ENCODE measurements at regions not wholly inside any gene's neighbourhood (a gene's known extent, or its start where the extent isn't known, plus 50 kb on each side); places are given as distances from the start of the nearest gene placed in this dataset.

DNA sequence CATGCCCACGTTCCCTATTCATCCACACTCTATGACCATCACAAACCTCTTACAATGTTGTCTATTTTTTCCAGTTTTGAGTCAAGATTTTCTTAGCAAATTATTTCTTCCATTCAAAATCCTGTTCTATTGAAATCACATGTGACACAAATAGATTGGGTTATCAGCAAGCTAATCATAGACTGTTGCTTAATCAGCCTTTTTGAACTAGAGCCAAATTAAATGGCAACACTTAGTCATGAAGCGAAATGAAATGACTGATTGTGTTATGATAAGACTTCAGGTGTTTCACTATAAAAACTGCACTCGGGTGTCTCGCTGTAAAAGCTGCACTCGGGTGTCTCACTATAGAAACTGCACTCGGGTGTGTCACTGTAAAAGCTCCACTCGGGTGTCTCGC is 890.0 kb upstream of the FRG1 start:
- DNase-seq: no peak

GRCh38 chr4:189053621-189054020 is 887.1 kb upstream of the FRG1 start:
- DNase-seq: no peak

- no peak for DNase-seq
Measured at GRCh38 chr4:189060104-189060503, 880.6 kb upstream of the FRG1 start.

- DNase-seq: no peak
Measured at GRCh38 chr4:189062047-189062820, 878.4 kb upstream of the FRG1 start.

DNA sequence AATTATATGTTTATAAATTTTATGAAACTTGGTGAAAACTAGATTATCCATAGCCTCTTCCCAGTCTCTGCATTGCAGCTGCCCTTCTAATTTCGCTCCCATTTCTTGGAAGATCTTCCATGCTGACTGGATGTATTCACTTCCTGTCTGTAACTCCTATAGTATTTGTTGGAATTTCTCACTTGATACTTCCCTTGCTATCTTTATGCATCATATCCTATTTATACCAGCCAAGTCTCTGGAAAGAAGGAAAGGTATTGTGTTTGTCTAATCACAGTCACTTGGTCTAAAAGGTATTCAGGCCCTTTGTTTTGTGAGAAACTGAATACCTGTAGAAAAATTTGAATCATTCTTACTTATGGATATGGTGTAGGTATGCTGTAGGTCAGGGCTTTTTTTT is 870.9 kb upstream of the FRG1 start:
- DNase-seq: no peak

GRCh38 chr4:189071241-189071640 is 869.4 kb upstream of the FRG1 start:
- no peak for DNase-seq

DNA sequence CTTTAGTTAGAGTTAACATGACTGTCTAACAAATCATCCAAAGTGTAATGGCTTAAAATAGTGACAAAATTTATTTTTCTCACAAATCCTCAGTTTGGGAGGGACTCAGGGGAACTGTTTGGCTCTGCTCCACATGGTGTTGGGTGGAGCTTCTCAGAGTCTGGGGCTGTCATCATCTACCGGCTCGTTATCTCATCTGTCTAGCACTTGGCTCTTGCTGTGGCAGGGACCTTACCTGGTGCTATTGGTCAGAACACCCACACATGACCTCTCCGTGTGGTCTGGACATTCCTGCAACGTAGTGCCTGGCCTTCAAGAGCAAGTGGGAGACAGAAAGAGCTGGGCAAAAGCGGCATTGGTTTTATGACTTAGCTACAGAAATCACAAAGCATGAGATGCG is 866.9 kb upstream of the FRG1 start:
- no peak for DNase-seq

- no peak for DNase-seq
Measured at GRCh38 chr4:189081826-189082225, 858.8 kb upstream of the FRG1 start.

DNA sequence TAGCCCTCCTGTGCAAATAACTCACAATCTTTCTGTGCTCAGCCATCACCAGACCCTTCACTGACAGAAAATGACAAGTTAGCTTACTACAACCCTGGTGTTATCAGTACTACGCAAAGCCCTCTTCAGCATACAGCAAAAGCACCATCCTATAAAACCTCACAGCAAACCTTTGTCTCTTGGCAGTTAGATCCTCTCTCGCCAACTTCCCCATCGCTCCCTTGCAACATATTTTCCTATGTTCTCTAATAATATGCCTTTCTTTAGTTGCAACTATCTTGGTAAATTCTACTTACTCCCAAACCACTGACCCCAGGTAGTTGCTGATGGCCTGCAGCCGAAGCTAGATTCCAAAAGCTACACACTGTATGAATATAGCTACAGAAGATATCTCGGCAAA is 856.9 kb upstream of the FRG1 start:
- DNase-seq: no peak

- DNase-seq: no peak
Measured at GRCh38 chr4:189084671-189085070, 856.0 kb upstream of the FRG1 start.

DNA sequence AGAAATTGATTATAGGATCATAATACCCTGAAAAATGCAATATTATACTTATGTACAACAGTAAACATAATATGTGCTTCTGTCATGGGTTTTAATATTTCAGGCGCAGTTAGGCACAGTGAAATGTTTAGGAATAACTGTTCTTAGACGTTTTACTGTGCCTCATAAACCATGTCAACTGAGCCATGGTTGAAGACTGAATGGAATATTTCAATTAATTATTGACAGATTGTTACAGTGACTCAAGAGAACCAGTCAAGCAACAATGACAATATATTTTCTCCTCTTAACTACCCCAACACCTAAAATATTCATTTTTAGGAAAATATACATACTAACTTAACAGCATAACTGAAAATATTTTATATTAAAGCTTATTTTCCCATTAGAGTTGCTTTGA is 852.7 kb upstream of the FRG1 start:
- DNase-seq: no peak

GRCh38 chr4:189088780-189089179 is 851.9 kb upstream of the FRG1 start:
- DNase-seq: no peak

DNA sequence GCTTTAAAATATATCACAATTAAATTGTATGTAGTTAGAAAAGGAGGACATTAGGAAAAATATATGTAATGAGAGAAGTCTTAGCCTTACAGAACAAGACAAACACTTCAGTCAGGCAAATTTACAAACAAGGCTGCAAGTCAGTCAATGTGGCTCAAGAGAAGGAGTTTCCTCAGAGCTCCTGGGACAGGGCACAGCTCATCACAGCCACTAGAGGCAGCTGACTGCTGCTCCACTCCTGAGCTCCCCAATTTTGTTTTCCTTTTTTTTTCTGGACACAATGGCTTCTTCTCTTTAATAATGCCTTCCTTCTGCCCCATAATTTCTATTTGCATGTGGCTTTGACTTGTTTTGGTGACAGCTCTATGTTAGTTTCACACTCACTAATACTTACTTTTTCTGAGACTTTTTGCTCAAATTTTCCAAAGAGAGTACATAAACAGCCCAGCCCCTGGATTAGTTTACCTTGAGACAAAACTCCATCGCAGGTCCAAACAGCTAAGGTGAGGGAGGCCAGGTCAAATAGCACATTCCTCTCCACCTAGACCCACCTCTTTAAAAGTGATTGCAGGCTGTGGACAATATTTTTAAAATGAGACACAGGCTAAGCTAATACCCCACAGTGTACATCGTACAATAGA is 850.4 kb upstream of the FRG1 start:
- no peak for DNase-seq

DNA sequence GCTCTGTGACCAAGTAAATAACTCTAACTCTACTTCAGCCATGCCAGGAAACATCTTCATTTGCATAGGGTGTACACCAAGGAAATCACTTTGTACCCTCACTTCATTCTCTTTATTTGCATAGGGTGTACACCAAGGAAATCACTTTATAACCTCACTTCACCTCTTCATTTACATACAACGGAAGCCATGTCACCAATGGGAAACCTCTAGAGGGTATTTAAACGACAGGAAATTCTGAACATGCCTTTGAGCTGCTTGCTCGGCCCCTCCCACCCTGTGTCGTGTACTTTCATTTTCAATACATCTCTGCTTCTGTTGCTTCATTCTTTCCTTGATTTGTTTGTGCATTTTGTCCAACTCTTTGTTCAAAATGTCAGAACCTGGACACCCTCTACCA is 848.1 kb upstream of the FRG1 start:
- DNase-seq: no peak

GRCh38 chr4:189096108-189096507 is 844.6 kb upstream of the FRG1 start:
- DNase-seq: no peak

DNA sequence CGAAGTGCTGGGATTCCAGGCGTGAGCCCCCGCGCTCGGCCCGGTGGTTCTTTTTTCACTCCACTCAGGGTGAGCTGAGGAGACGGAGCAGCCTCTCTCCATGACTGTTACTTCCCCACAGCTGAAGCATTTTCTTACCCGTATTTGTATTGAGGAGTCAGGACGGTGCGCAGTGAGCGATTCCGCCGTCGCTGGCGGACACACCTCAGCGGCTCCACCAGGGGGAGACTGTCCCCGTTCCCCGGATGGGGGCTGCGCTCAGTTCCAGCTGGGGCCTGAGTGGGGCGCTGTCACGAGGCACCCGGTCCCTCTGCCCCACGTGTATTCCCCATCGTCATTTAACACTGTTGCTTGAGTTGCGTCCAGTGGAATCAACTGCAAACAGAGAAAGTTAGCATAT is 844.0 kb upstream of the FRG1 start:
- no peak for DNase-seq

GRCh38 chr4:189098932-189099696 is 841.6 kb upstream of the FRG1 start:
- DNase-seq: no peak

GRCh38 chr4:189113389-189113888 is 827.2 kb upstream of the FRG1 start:
- no peak for DNase-seq

DNA sequence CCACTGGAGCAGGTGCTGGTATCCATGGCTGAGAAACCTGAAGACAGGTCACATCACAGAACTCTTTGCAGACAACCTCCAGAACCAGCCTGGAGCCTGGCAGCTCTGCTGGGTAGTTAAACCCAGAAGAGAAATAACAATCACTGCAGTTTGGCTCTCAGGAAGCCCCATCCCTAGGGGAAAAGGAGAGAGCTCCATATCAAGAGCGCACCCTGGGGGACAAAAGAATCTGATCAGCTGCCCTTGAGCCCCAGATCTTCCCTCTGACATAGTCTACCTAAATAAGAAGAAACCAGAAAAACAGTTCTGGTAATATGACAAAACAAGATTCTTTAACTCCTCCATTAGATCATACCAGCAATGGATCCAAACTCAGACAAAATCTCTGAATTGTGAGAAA is 823.2 kb upstream of the FRG1 start:
- DNase-seq: no peak

- DNase-seq: no peak
Measured at GRCh38 chr4:189121336-189121735, 819.3 kb upstream of the FRG1 start.

GRCh38 chr4:189124149-189124758 is 816.4 kb upstream of the FRG1 start:
- DNase-seq: no peak

- DNase-seq: no peak
Measured at GRCh38 chr4:189124791-189125190, 815.9 kb upstream of the FRG1 start.

DNA sequence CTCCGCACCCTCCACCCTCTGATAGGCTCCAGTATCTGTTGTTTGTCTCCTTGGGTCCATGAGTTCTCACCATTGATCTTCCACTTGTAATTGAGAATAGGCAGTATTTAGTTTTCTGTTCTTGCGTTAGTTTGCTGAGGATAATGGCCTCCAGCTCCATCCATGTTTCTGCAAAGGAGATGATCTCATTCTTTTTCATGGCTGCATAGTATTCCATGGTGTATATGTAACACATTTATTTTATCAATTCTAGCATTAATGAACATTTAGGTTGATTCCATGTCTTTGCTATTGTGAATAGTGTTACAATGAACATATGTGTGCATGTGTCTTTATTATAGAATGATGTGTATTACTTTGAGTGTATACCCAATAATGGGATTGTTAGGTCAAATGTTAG is 814.6 kb upstream of the FRG1 start:
- DNase-seq: no peak
